ENCODE measurements at regions not wholly inside any gene's neighbourhood (a gene's known extent, or its start where the extent isn't known, plus 50 kb on each side); places are given as distances from the start of the nearest gene placed in this dataset.

GRCh38 chr3:16668776-16669545, 63.7 kb upstream of the DAZL start:
- ChIA-PET CTCF (no interaction called here), POLR2A (no interaction called here)

GRCh38 chr3:16670191-16670590, 65.0 kb upstream of the DAZL start:
- TF ChIP-seq SIN3A (IDR thresholded peaks at IDR 0.05; ENCODE audit: borderline replicate concordance, insufficient read depth, low read depth, low read length) = no peak
- TF ChIP-seq TCF7L2 (IDR thresholded peaks at IDR 0.05; ENCODE audit: low read depth, low read length) = no peak
- TF ChIP-seq REST (IDR thresholded peaks at IDR 0.05; ENCODE audit: insufficient read depth in 1 of 2, low read depth in 2 of 2, low read length in 1 of 2) = no peak
- TF ChIP-seq POLR2AphosphoS5 (IDR thresholded peaks at IDR 0.05; ENCODE audit: low read depth, low read length) = no peak
- TF ChIP-seq CTCF (IDR thresholded peaks at IDR 0.05) = no peak

More at GRCh38 chr3:16668776-16669545, 63.7 kb upstream of the DAZL start:
- intact Hi-C loops (cut with micrococcal nuclease; ENCODE audit: unreplicated experiment) = no loop called here
- no peak overlapping the region for H3K27ac ChIP-seq (ENCODE audit: low read length)
- TF ChIP-seq POLR2AphosphoS5 (IDR thresholded peaks at IDR 0.05; ENCODE audit: low read depth, low read length) (no peak), SIN3A (IDR thresholded peaks at IDR 0.05; ENCODE audit: borderline replicate concordance, insufficient read depth, low read depth, low read length) (no peak), REST (IDR thresholded peaks at IDR 0.05; ENCODE audit: insufficient read depth in 1 of 2, low read depth in 2 of 2, low read length in 1 of 2) (no peak), CTCF (IDR thresholded peaks at IDR 0.05) (no peak), TCF7L2 (IDR thresholded peaks at IDR 0.05; ENCODE audit: low read depth, low read length) (no peak)
- no peak overlapping the region for H3K4me3 ChIP-seq (ENCODE audit: low read depth in 2 of 2, low read length in 2 of 2)
- H3K4me1 ChIP-seq (ENCODE audit: control insufficient read depth, insufficient read depth, low read length) = no peaks in the 10 kb centered on the region
- BruUV-seq (replicated peaks) = no TSS peak
- H3K36me3 ChIP-seq (ENCODE audit: control insufficient read depth, insufficient read depth, low read length) = no peaks in the 10 kb centered on the region
- no peaks in the 10 kb centered on the region for H3K9me3 ChIP-seq (ENCODE audit: control insufficient read depth, insufficient read depth, low read depth, low read length)
- in situ Hi-C loops (cut with HindIII; ENCODE audit: low pct_unique_long_range_greater_than_20kb, low sequenced_read_pairs) = no loop called here
- H3K27me3 ChIP-seq (ENCODE audit: control insufficient read depth, insufficient read depth, low read length) = no peaks in the 10 kb centered on the region
- DNase-seq (ENCODE audit: low read depth, low spot score) (no peak), ATAC-seq (no peak)

More at GRCh38 chr3:16670191-16670590, 65.0 kb upstream of the DAZL start:
- Histone ChIP-seq H3K4me3 (ENCODE audit: low read depth in 2 of 2, low read length in 2 of 2) (no peak overlapping the region), H3K9me3 (ENCODE audit: control insufficient read depth, insufficient read depth, low read depth, low read length) (no peaks in the 10 kb centered on the region), H3K36me3 (ENCODE audit: control insufficient read depth, insufficient read depth, low read length) (no peaks in the 10 kb centered on the region), H3K27me3 (ENCODE audit: control insufficient read depth, insufficient read depth, low read length) (no peaks in the 10 kb centered on the region), H3K27ac (ENCODE audit: low read length) (no peak overlapping the region), H3K4me1 (ENCODE audit: control insufficient read depth, insufficient read depth, low read length) (no peaks in the 10 kb centered on the region)
- in situ Hi-C loops (cut with HindIII; ENCODE audit: low pct_unique_long_range_greater_than_20kb, low sequenced_read_pairs) (no loop called here), intact Hi-C loops (cut with micrococcal nuclease; ENCODE audit: unreplicated experiment) (no loop called here)
- ATAC-seq = no peak
- ChIA-PET POLR2A (no interaction called here), CTCF (no interaction called here)
- no TSS peak for BruUV-seq (replicated peaks)
- DNase-seq (ENCODE audit: low read depth, low spot score) = no peak

All from Panc1 (cell line).